HCT116 (cell line): ENCODE measurements at regions not wholly inside any gene's neighbourhood (a gene's known extent, or its start where the extent isn't known, plus 50 kb on each side); places are given as distances from the start of the nearest gene placed in this dataset.

ENCODE experiments used
- ATAC-seq: fragments of 200-7000 bp; cut with Tn5 transposase; 2 replicates; pipeline ENCODE4 v1.9.1; 2020; ENCODE audit warnings: mild to moderate bottlenecking, moderate library complexity
- BruUV-seq: library from RNA; stranded (reverse); fragments of 400-500 nt; replicated peaks from 2 replicates; lab custom pipeline; 2021; lab: Mats Ljungman, UMichigan
- CTCF ChIA-PET: fragments of 300-600 bp; sonication (Branson Sonifier 250); formaldehyde crosslinking; loops from one replicate; lab custom pipeline; 2021; ENCODE audit warnings: antibody characterized with exemption; lab: Charles Lee
- POLR2A ChIA-PET: fragments of 300-600, 350-600 bp; sonication (Branson Sonifier 250); formaldehyde crosslinking; loops from one replicate; lab custom pipeline; 2021; ENCODE audit warnings: antibody characterized with exemption; lab: Charles Lee
- RAD21 ChIA-PET, 2 experiments: fragments of 300-600 bp; sonication (Branson Sonifier 250); formaldehyde crosslinking; loops; one replicate each; lab custom pipeline; 2023; ENCODE audit warnings: low total read pairs in 2 of 2; ENCODE audit not compliant: uncharacterized antibody in 2 of 2, unreplicated experiment in 2 of 2, low non-redundant PET in 1 of 2; lab: Charles Lee
- DNase-seq: peaks from one replicate; pipeline ENCODE4 v3.0.0-alpha.2; 2010; ENCODE audit warnings: low read depth, low spot score
- H2AFZ ChIP-seq: fragments of 200-600 bp; shearing (Covaris generic), sonication (generic); 2 replicates; pipeline ENCODE4 v1.6.1; 2017; ENCODE audit warnings: low read depth, mixed run types, mixed read lengths, antibody characterized with exemption, low read length; ENCODE audit not compliant: poor library complexity, severe bottlenecking
- H3K27ac ChIP-seq: 2 replicates; pipeline ENCODE4 v1.5.1; 2012; ENCODE audit warnings: low read depth, low read length
- H3K27me3 ChIP-seq: fragments of 200-600 bp; sonication (generic); 2 replicates; pipeline ENCODE4 v1.6.1; 2016; ENCODE audit warnings: mixed run types, low read length, mixed read lengths; ENCODE audit not compliant: insufficient read depth
- H3K36me3 ChIP-seq, 2 experiments: fragments of 200-500 bp in 1 of 2; fragments of 200-600 bp in 1 of 2; sonication (Bioruptor generic) in 1 of 2; sonication (generic) in 1 of 2; 2 replicates each; pipeline versions ENCODE4 v1.5.1 to v1.6.1; 2014 to 2016; ENCODE audit warnings: low read length in 2 of 2, inconsistent platforms in 1 of 2, mixed read lengths in 1 of 2, mixed run types in 1 of 2; ENCODE audit not compliant: insufficient read depth in 2 of 2, control insufficient read depth in 1 of 2
- H3K4me1 ChIP-seq, 2 experiments: fragments of 200-600 bp in 1 of 2; sonication (generic) in 1 of 2; 2 replicates each; pipeline versions ENCODE4 v1.5.1 to v1.6.1; 2012 to 2017; ENCODE audit warnings: low read length in 2 of 2, inconsistent platforms in 1 of 2, mild to moderate bottlenecking in 1 of 2, mixed read lengths in 1 of 2, mixed run types in 1 of 2, moderate library complexity in 1 of 2; ENCODE audit not compliant: insufficient read depth in 2 of 2, control insufficient read depth in 1 of 2
- H3K4me2 ChIP-seq: fragments of 200-600 bp; sonication (generic); 2 replicates; pipeline ENCODE4 v1.6.1; 2017; ENCODE audit warnings: mixed run types, low read length, mixed read lengths
- H3K4me3 ChIP-seq, 2 experiments: fragments of 200-600 bp in 1 of 2; sonication (generic) in 1 of 2; replicated peaks in 1 of 2; 2 replicates each; pipeline ENCODE4 v1.5.1; 2011 to 2016; ENCODE audit warnings: low read length in 2 of 2, control low read depth in 1 of 2, low read depth in 1 of 2, mild to moderate bottlenecking in 1 of 2, mixed read lengths in 1 of 2, mixed run types in 1 of 2
- H3K79me2 ChIP-seq: fragments of 200-600 bp; sonication (generic); 2 replicates; pipeline ENCODE4 v1.6.1; 2017; ENCODE audit warnings: mild to moderate bottlenecking, mixed run types, low read length, moderate library complexity, mixed read lengths; ENCODE audit not compliant: insufficient read depth
- H3K9ac ChIP-seq: fragments of 200-600 bp; sonication (generic); 2 replicates; pipeline ENCODE4 v1.6.1; 2016; ENCODE audit warnings: low read length, mixed read lengths
- H3K9me2 ChIP-seq: fragments of 200-600 bp; sonication (generic), shearing (Covaris generic); 2 replicates; pipeline ENCODE4 v1.6.1; 2017; ENCODE audit warnings: mixed run types, mild to moderate bottlenecking, moderate library complexity; ENCODE audit not compliant: insufficient read depth
- H3K9me3 ChIP-seq, 2 experiments: fragments of 200-500 bp in 1 of 2; fragments of 200-600 bp in 1 of 2; sonication (Bioruptor generic) in 1 of 2; sonication (generic) in 1 of 2; 2 replicates each; pipeline ENCODE4 v1.6.1; 2014 to 2017; ENCODE audit warnings: low read length in 2 of 2, mixed read lengths in 2 of 2, inconsistent platforms in 1 of 2, low read depth in 1 of 2, mild to moderate bottlenecking in 1 of 2, mixed run types in 1 of 2, moderate library complexity in 1 of 2; ENCODE audit not compliant: control insufficient read depth in 1 of 2, insufficient read depth in 1 of 2
- H4K20me1 ChIP-seq: fragments of 200-600 bp; sonication (generic), shearing (Covaris generic); 2 replicates; pipeline ENCODE4 v1.6.1; 2017; ENCODE audit warnings: mixed run types, mild to moderate bottlenecking, moderate library complexity; ENCODE audit not compliant: insufficient read depth
- CBX3 ChIP-seq: IDR thresholded peaks from 2 replicates; pipeline ENCODE4 v1.6.1; 2012; ENCODE audit warnings: low read depth
- CTCF ChIP-seq, 3 experiments: fragments of 200-600 bp in 1 of 3; sonication (generic) in 1 of 3; IDR thresholded peaks in 2 of 3; conservative IDR thresholded peaks in 1 of 3; 2 replicates each; pipeline ENCODE4 v1.5.1; 2012 to 2017; ENCODE audit warnings: low read depth in 2 of 3, low read length in 2 of 3, antibody characterized with exemption in 1 of 3, borderline replicate concordance in 1 of 3, control low read depth in 1 of 3, mild to moderate bottlenecking in 1 of 3, mixed read lengths in 1 of 3, mixed run types in 1 of 3, moderate library complexity in 1 of 3; ENCODE audit not compliant: insufficient read depth in 1 of 3
- ELF1 ChIP-seq: IDR thresholded peaks from 2 replicates; pipeline ENCODE4 v1.6.1; 2012; ENCODE audit warnings: low read depth, borderline replicate concordance
- EZH2 ChIP-seq: fragments of 200-600 bp; sonication (generic); IDR thresholded peaks from 2 replicates; pipeline ENCODE4 v1.6.1; 2017; ENCODE audit warnings: antibody characterized with exemption, mixed run types
- EZH2phosphoT487 ChIP-seq: fragments of 200-600 bp; IDR thresholded peaks from 2 replicates; pipeline ENCODE4 v1.6.1; 2018; ENCODE audit warnings: antibody characterized with exemption, borderline replicate concordance
- JUND ChIP-seq: IDR thresholded peaks from 2 replicates; pipeline ENCODE4 v1.6.1; 2012
- POLR2A ChIP-seq: IDR thresholded peaks from 2 replicates; pipeline ENCODE4 v1.7.0; 2011; ENCODE audit warnings: borderline replicate concordance; ENCODE audit not compliant: insufficient read depth, insufficient read length; ENCODE audit errors: extremely low read depth
- POLR2AphosphoS5 ChIP-seq: IDR thresholded peaks from 2 replicates; pipeline ENCODE4 v1.6.1; 2011; ENCODE audit warnings: mild to moderate bottlenecking, low read depth, low read length, moderate library complexity
- RAD21 ChIP-seq: IDR thresholded peaks from 2 replicates; pipeline ENCODE4 v1.6.1; 2012; ENCODE audit warnings: low read depth, mild to moderate bottlenecking
- REST ChIP-seq: IDR thresholded peaks from 2 replicates; pipeline ENCODE4 v1.6.1; 2012; ENCODE audit warnings: low read depth
- SP1 ChIP-seq: IDR thresholded peaks from 2 replicates; pipeline ENCODE4 v1.6.1; 2012; ENCODE audit warnings: low read depth
- TCF7L2 ChIP-seq: IDR thresholded peaks from 2 replicates; pipeline ENCODE4 v1.7.0; 2011; ENCODE audit warnings: borderline replicate concordance, inconsistent platforms; ENCODE audit not compliant: insufficient read depth, insufficient read length; ENCODE audit errors: extremely low read depth
- YY1 ChIP-seq: IDR thresholded peaks from 2 replicates; pipeline ENCODE4 v1.6.1; 2011; ENCODE audit warnings: low read length, low read depth, moderate library complexity, mild to moderate bottlenecking; ENCODE audit not compliant: insufficient replicate concordance; ENCODE audit errors: extremely low read depth
- ZFX ChIP-seq: fragments of 450-650 bp; IDR thresholded peaks from 2 replicates; pipeline ENCODE4 v1.6.1; 2017
- ZNF274 ChIP-seq: fragments of 200-500 bp; sonication (Bioruptor generic); IDR thresholded peaks from 2 replicates; pipeline ENCODE4 v1.6.1; 2014; ENCODE audit warnings: mild to moderate bottlenecking, low read depth, low read length, inconsistent platforms
- intact Hi-C: fragments of 100-400 bp; cut with micrococcal nuclease; formaldehyde crosslinking; loops from 2 replicates; pipeline ENCODE4 v1.10.0; 2022

- BruUV-seq: no TSS peak
- ChIA-PET POLR2A (no interaction called here), CTCF (no interaction called here), RAD21 (no interaction called here)
- ATAC-seq (no peak), DNase-seq (no peak)
- Histone ChIP-seq H3K9ac (no peak overlapping the region), H3K36me3 (no peaks in the 10 kb centered on the region), H3K4me1 (no peaks in the 10 kb centered on the region), H3K27ac (no peak overlapping the region), H3K27me3 (peaks cover 28% of the 10 kb centered on the region), H3K9me2 (no peaks in the 10 kb centered on the region), H3K4me2 (no peak overlapping the region), H3K4me3 (no peak overlapping the region), H3K9me3 (no peaks in the 10 kb centered on the region), H3K79me2 (no peaks in the 10 kb centered on the region), H4K20me1 (no peaks in the 10 kb centered on the region), H2AFZ (no peak overlapping the region)
- TF ChIP-seq JUND (no peak), REST (no peak), YY1 (no peak), ZFX (no peak), CTCF (IDR thresholded peaks at IDR 0.05 in 2 of 3, conservative IDR thresholded peaks at IDR 0.05 in 1 of 3; ENCODE audit: borderline replicate concordance in 1 of 3, insufficient read depth in 1 of 3, low read depth in 2 of 3, low read length in 2 of 3) (no peak), ZNF274 (no peak), POLR2A (no peak), EZH2 (no peak), POLR2AphosphoS5 (no peak), RAD21 (no peak), ELF1 (no peak), CBX3 (no peak), SP1 (no peak), TCF7L2 (no peak), EZH2phosphoT487 (no peak)
- intact Hi-C loops: no loop called here
Observed at GRCh38 chr15:81504170-81504905, 130.3 kb upstream of the TMC3 start.
